Fibroblast of lung (primary cell): ENCODE measurements at regions not wholly inside any gene's neighbourhood (a gene's known extent, or its start where the extent isn't known, plus 50 kb on each side); places are given as distances from the start of the nearest gene placed in this dataset.

ENCODE experiments used
- EZH2 ChIP-seq: IDR thresholded peaks from 2 replicates; pipeline ENCODE4 v1.5.1; 2012; ENCODE audit warnings: low read length, control low read depth, mild to moderate bottlenecking; ENCODE audit errors: missing control alignments
- TF ChIP-seq, protein P1 (sequence below), 2 donors: IDR thresholded peaks in 1 of 2; conservative IDR thresholded peaks in 1 of 2; 1 replicate in 1 of 2; 2 replicates in 1 of 2; pipeline ENCODE4 v1.5.1; 2011 to 2012; ENCODE audit warnings: low read length in 2 of 2, control low read depth in 1 of 2, inconsistent platforms in 1 of 2, low read depth in 1 of 2, mild to moderate bottlenecking in 1 of 2

DNA sequence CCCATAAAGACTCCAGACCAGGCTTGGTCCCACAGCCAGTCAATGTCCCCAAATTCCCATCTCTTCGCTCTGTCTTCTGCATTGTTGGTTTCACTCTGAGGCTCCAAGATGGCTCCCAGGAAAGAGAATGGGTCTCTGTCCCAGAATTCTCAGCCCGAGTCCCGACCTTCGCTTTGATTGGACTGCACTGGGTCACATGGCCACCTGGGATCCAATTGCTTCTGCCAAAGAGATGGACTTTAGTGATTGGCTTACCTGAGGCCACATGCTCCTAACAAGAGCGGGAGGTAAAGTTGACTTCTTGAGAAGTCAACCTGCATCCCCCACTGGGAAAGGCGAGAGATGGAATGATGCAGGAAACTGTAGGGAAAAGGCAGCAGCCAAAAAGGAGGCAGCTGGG lies 104.7 kb upstream of the PMEPA1 start:
- TF ChIP-seq, protein P1, sequence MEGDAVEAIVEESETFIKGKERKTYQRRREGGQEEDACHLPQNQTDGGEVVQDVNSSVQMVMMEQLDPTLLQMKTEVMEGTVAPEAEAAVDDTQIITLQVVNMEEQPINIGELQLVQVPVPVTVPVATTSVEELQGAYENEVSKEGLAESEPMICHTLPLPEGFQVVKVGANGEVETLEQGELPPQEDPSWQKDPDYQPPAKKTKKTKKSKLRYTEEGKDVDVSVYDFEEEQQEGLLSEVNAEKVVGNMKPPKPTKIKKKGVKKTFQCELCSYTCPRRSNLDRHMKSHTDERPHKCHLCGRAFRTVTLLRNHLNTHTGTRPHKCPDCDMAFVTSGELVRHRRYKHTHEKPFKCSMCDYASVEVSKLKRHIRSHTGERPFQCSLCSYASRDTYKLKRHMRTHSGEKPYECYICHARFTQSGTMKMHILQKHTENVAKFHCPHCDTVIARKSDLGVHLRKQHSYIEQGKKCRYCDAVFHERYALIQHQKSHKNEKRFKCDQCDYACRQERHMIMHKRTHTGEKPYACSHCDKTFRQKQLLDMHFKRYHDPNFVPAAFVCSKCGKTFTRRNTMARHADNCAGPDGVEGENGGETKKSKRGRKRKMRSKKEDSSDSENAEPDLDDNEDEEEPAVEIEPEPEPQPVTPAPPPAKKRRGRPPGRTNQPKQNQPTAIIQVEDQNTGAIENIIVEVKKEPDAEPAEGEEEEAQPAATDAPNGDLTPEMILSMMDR (conservative IDR thresholded peaks at IDR 0.05 in 1 of 2, IDR thresholded peaks at IDR 0.05 in 1 of 2; ENCODE audit: low read depth in 1 of 2, low read length in 2 of 2) = no peak
- TF ChIP-seq EZH2 = no peak
